ENCODE measurements at regions not wholly inside any gene's neighbourhood (a gene's known extent, or its start where the extent isn't known, plus 50 kb on each side); places are given as distances from the start of the nearest gene placed in this dataset.

DNA sequence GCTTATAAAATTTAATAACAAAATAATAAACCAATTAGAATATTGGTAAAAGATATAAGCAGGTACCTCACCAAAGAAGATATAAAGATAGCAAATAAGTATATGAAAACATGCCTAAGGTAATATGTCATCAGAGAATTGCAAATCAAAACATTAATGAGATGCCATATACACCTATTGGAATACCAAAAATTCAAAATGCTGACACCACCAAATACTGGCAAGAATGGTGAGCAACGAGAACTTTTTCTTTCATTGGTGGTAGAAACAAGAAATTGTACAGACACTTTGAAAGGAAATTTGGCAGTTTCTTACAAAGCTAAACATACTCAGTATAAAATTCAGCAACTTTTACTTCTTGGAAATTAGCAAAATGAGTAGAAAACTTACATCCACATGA is 346.9 kb upstream of the ROBO1 start:
- Mint-ChIP-seq H3K27me3 (no peaks in the 10 kb centered on the region), H3K36me3 (no peaks in the 10 kb centered on the region), H3K9me3 (peaks cover 11% of the 10 kb centered on the region), H3K4me3 (no peak overlapping the region), H3K27ac (no peak overlapping the region), H3K4me1 (no peaks in the 10 kb centered on the region)
- ATAC-seq, result no peak

- Mint-ChIP-seq H3K4me3 (no peak overlapping the region), H3K27me3 (no peaks in the 10 kb centered on the region), H3K4me1 (no peaks in the 10 kb centered on the region), H3K9me3 (peaks cover 10% of the 10 kb centered on the region), H3K36me3 (no peaks in the 10 kb centered on the region), H3K27ac (no peak overlapping the region)
- no peak for ATAC-seq
Observed at GRCh38 chr3:80113331-80113730, 345.5 kb upstream of the ROBO1 start.

GRCh38 chr3:80099559-80100066 is 331.8 kb upstream of the ROBO1 start:
- Mint-ChIP-seq H3K36me3 (no peaks in the 10 kb centered on the region), H3K4me3 (no peak overlapping the region), H3K4me1 (no peaks in the 10 kb centered on the region), H3K27me3 (no peaks in the 10 kb centered on the region), H3K27ac (no peak overlapping the region), H3K9me3 (peaks cover 3% of the 10 kb centered on the region)
- ATAC-seq, result no peak

DNA sequence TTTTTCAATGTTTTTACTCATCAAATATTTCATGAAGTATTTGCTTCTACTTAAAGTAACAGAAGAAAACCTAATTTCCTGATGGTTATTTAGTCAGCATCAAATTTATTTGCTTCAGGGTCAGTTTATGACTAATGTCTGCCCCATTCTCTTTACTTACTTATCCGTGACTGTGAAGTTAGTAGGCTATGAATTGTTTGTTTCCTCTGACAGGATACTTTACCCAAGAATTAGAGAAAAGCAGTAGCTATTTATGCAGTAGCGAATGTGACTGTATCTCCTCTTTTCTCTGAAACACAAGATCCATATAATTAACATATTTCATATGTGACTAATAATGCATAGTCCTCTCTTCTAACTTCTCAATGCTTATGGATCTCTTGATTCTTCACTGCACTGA is 329.9 kb upstream of the ROBO1 start:
- no peaks in the 10 kb centered on the region for H3K27me3 Mint-ChIP-seq
- H3K4me3 Mint-ChIP-seq, result no peak overlapping the region
- peaks cover 5% of the 10 kb centered on the region for H3K9me3 Mint-ChIP-seq
- H3K4me1 Mint-ChIP-seq, result no peaks in the 10 kb centered on the region
- no peak overlapping the region for H3K27ac Mint-ChIP-seq
- ATAC-seq, result no peak
- H3K36me3 Mint-ChIP-seq, result no peaks in the 10 kb centered on the region

- Mint-ChIP-seq H3K4me3 (no peak overlapping the region), H3K27me3 (no peaks in the 10 kb centered on the region)
- ATAC-seq, result no peak
Observed at GRCh38 chr3:80096909-80097308, 329.1 kb upstream of the ROBO1 start.

GRCh38 chr3:80094589-80094988 is 326.8 kb upstream of the ROBO1 start:
- ATAC-seq, result no peak
- H3K36me3 Mint-ChIP-seq, result no peaks in the 10 kb centered on the region
- H3K4me1 Mint-ChIP-seq, result no peaks in the 10 kb centered on the region
- no peak overlapping the region for H3K27ac Mint-ChIP-seq
- H3K4me3 Mint-ChIP-seq, result no peak overlapping the region
- peaks cover 5% of the 10 kb centered on the region for H3K9me3 Mint-ChIP-seq
- no peaks in the 10 kb centered on the region for H3K27me3 Mint-ChIP-seq

More at GRCh38 chr3:80096909-80097308, 329.1 kb upstream of the ROBO1 start:
- H3K27ac Mint-ChIP-seq, result no peak overlapping the region
- H3K9me3 Mint-ChIP-seq, result peaks cover 5% of the 10 kb centered on the region
- no peaks in the 10 kb centered on the region for H3K36me3 Mint-ChIP-seq
- H3K4me1 Mint-ChIP-seq, result no peaks in the 10 kb centered on the region

GRCh38 chr3:80087767-80088166 is 320.0 kb upstream of the ROBO1 start:
- peaks cover 3% of the 10 kb centered on the region for H3K9me3 Mint-ChIP-seq
- H3K27ac Mint-ChIP-seq, result no peak overlapping the region
- no peaks in the 10 kb centered on the region for H3K4me1 Mint-ChIP-seq
- H3K36me3 Mint-ChIP-seq, result no peaks in the 10 kb centered on the region
- H3K27me3 Mint-ChIP-seq, result no peaks in the 10 kb centered on the region
- H3K4me3 Mint-ChIP-seq, result no peak overlapping the region
- ATAC-seq, result no peak

DNA sequence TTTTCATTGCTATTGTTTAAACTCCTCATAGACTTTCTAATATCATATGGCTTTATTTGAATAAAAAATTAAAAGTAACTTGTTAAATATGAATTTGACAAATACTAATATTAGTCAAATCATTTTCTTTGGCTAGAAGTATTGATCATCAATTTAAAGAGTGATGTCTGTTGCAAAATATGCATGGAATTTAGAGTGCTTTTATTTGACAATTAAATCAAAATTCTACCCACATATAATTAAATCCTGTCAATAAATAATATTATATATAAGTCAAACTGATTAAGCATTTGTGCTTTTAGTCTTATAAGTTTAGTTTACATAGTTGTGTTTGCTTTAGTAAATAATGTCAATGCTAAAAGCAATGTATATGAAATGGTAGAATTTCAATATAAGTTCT is 318.6 kb upstream of the ROBO1 start:
- Mint-ChIP-seq H3K27me3 (no peaks in the 10 kb centered on the region), H3K9me3 (peaks cover 4% of the 10 kb centered on the region), H3K4me3 (no peak overlapping the region), H3K36me3 (no peaks in the 10 kb centered on the region), H3K4me1 (no peaks in the 10 kb centered on the region), H3K27ac (no peak overlapping the region)
- no peak for ATAC-seq

DNA sequence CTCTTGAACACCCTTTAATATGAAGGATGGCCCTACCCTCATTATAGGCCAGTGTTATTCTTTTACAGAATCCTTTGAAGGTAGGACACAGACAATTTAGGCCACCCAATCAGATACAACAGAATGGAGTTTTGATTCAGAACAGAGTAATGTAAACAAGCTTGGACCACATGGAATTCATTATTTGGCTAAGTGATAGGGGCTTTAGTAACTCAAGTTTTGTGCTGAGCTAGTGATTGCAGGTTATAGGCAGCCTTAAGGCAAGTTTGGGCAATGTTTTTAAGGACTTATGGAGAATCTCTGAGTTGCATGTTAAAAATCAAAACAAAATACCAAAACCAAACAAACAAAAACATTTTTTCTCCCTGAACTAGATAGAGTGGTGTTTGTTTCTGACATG is 312.1 kb upstream of the ROBO1 start:
- H3K27ac Mint-ChIP-seq, result no peak overlapping the region

DNA sequence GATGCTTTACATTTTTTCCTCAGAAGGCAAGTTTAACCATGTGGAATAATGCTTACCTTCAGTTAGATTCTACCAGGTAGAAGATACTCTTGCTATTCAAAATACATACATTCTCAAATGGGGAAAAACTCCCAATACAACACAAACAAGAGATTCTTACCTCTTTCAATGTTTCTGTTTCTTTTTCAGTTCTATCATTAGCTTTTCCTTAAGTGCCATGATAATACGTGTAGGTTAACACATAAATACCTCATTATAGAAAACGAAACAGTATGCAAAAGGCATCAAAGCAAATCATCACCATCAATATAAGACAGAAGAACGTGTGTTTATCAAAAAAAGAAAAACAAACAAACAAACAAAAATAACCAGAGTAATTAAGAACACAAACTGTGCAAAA is 300.7 kb upstream of the ROBO1 start:
- Mint-ChIP-seq H3K4me1 (no peaks in the 10 kb centered on the region), H3K36me3 (no peaks in the 10 kb centered on the region), H3K9me3 (peaks cover 9% of the 10 kb centered on the region), H3K4me3 (no peak overlapping the region), H3K27me3 (no peaks in the 10 kb centered on the region), H3K27ac (no peak overlapping the region)
- no peak for ATAC-seq

More for the DNA sequence above, 312.1 kb upstream of the ROBO1 start:
- ATAC-seq, result no peak
- peaks cover 4% of the 10 kb centered on the region for H3K9me3 Mint-ChIP-seq
- no peaks in the 10 kb centered on the region for H3K27me3 Mint-ChIP-seq
- no peaks in the 10 kb centered on the region for H3K4me1 Mint-ChIP-seq
- no peaks in the 10 kb centered on the region for H3K36me3 Mint-ChIP-seq
- no peak overlapping the region for H3K4me3 Mint-ChIP-seq

DNA sequence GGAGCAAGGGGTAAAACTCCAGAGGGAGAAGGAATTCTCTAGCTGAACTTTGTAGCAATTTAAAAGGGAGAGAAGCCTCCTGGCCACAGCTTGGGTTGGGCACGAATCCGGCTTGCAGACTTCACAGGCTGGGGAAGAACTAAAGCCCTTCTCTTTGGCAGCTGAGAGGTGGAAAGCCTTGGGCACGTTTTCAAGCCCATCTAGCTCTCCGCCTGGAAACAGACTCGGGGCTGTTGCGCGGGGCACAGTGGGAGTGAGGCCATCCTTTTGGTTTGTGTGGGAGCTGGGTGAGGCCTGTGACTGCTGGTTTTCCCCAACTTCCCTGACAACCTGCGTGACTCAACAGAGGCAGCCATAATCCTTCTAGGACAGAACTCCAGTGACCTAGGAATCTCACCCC is 295.7 kb upstream of the ROBO1 start:
- H3K4me1 Mint-ChIP-seq, result no peaks in the 10 kb centered on the region
- peaks cover 8% of the 10 kb centered on the region for H3K9me3 Mint-ChIP-seq
- H3K27ac Mint-ChIP-seq, result no peak overlapping the region
- ATAC-seq, result no peak
- no peaks in the 10 kb centered on the region for H3K36me3 Mint-ChIP-seq
- no peak overlapping the region for H3K4me3 Mint-ChIP-seq
- no peaks in the 10 kb centered on the region for H3K27me3 Mint-ChIP-seq

DNA sequence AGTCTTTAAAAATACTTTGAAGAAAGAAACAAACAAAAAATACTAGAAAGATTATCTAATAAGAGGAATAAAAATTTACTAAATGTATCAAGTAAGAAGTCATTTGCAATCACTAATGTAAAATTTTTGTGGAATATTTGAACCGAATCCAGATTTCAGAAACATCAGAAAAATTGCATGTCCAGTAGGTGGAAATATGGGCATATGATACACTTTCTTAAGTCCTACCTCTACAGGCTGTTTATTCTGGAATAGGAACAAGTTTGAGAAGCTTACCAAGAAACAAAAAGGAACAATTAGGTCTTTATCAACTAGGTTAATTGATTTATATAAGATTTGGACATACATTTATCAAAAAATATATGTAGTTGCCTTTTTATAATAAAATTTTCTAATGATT is 292.9 kb upstream of the ROBO1 start:
- no peak for ATAC-seq
- no peaks in the 10 kb centered on the region for H3K4me1 Mint-ChIP-seq
- no peak overlapping the region for H3K4me3 Mint-ChIP-seq
- peaks cover 3% of the 10 kb centered on the region for H3K9me3 Mint-ChIP-seq
- H3K36me3 Mint-ChIP-seq, result no peaks in the 10 kb centered on the region
- no peaks in the 10 kb centered on the region for H3K27me3 Mint-ChIP-seq
- no peak overlapping the region for H3K27ac Mint-ChIP-seq

DNA sequence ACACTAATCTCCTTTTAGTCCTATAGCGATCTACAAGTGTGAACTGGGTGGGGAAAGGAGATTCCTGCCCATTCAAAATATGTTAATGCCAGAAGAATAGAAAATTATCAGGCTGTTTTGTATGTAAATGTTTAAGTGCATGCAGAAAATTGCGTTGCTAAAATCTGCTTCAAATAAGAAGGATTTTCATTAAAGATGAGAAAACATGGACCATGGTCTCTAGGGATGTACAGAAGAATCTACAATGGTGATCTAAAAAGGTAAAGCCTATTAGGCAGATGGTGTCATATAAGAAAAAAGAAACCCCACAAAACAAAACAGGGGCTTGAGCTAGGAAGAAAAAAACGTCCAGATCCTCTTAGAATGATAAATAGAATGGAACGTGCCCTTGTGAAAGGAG is 287.5 kb upstream of the ROBO1 start:
- no peak overlapping the region for H3K27ac Mint-ChIP-seq
- H3K4me3 Mint-ChIP-seq, result no peak overlapping the region
- no peak for ATAC-seq
- no peaks in the 10 kb centered on the region for H3K27me3 Mint-ChIP-seq
- H3K36me3 Mint-ChIP-seq, result no peaks in the 10 kb centered on the region
- H3K4me1 Mint-ChIP-seq, result no peaks in the 10 kb centered on the region
- H3K9me3 Mint-ChIP-seq, result peaks cover 8% of the 10 kb centered on the region

DNA sequence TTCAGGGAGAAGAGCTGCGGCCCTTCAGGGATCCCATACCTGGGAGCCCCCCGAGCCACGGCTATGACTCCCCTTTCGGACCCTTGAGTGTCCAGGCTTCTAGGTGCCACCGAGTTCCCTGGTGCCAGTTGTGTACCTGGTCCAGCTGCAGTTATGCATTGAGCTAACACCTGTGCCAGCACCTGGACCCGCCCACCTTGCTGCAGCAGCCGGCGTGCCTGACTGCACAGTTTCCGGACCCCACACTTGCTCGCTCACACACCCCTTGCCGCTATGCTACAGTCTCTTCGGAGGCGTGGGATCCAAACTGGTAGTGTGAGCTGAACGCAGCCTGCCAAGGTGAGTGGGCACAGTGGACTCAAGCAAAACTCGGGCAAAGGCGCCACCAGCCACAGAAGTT is 284.5 kb upstream of the ROBO1 start:
- Mint-ChIP-seq H3K9me3 (peaks cover 5% of the 10 kb centered on the region), H3K4me3 (no peak overlapping the region)
- ATAC-seq, result peak; percentile 43

GRCh38 chr3:80051602-80051962 is 283.8 kb upstream of the ROBO1 start:
- Mint-ChIP-seq H3K4me1 (no peaks in the 10 kb centered on the region), H3K27me3 (no peaks in the 10 kb centered on the region), H3K27ac (no peak overlapping the region), H3K4me3 (no peak overlapping the region), H3K36me3 (no peaks in the 10 kb centered on the region), H3K9me3 (peaks cover 5% of the 10 kb centered on the region)
- ATAC-seq, result peak; percentile 14

More for the DNA sequence above, 284.5 kb upstream of the ROBO1 start:
- H3K27me3 Mint-ChIP-seq, result no peaks in the 10 kb centered on the region
- H3K27ac Mint-ChIP-seq, result no peak overlapping the region
- no peaks in the 10 kb centered on the region for H3K36me3 Mint-ChIP-seq
- no peaks in the 10 kb centered on the region for H3K4me1 Mint-ChIP-seq

DNA sequence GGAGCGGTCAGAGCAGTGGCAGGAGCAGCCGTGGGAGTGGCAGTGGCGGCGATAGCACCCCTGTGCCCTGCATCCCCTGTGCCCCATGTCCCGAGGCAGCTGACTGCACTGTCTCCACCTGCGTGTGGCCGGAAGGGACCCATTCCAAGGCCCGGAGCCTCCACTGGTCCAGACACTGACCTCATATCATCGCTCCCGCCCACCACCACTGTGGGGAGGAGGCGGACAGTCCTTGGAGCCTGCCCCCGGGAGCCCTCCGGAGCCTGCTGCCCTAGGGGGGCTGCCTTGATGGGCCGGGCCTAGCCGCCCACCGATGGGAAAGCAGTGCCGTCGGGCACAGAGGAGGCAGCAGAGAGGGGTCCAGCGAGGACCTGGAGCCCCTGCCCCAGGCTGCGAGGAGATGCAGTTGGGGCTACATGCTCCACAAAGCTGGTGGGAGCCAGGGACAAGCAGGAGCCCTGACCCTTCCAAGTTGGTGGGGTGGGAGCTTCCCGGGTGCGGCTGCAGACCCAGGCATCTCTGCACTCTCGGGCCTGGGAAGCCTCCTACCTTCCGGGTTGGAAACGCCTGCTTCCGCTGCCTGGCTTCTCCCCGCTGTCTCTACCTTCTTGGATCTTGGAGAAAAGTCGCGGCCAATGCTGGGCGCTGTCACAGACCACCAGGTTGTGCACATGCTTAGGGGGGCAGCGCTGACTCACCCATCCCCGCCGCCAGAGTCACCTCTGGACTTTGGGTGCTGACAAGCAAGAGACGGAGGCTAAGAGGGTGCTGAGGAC is 283.2 kb upstream of the ROBO1 start:
- Mint-ChIP-seq H3K36me3 (no peaks in the 10 kb centered on the region), H3K27ac (no peak overlapping the region), H3K27me3 (no peaks in the 10 kb centered on the region), H3K4me1 (no peaks in the 10 kb centered on the region), H3K9me3 (peaks cover 5% of the 10 kb centered on the region), H3K4me3 (no peak overlapping the region)
- ATAC-seq, result peak; percentile 55

All from stimulated activated memory B cell treated with anti-CD40 and anti-IgM and Interleukin-4, amounts not matched to agents 10 μg/mL and 1 μg/mL and 100 μg/mL, for 72 hours (primary cell).